ENCODE measurements at regions not wholly inside any gene's neighbourhood (a gene's known extent, or its start where the extent isn't known, plus 50 kb on each side); places are given as distances from the start of the nearest gene placed in this dataset.
A peak's percentile ranks its signal among the peaks of the same experiment; 100 is the strongest.

- no peak overlapping the region for H3K4me3 Mint-ChIP-seq
- peaks cover 11% of the 10 kb centered on the region for H3K4me1 Mint-ChIP-seq
- intact Hi-C loops (cut with micrococcal nuclease), result loop anchor here (1.0 to 10.0 kb wide), 3 partner anchors 184 to 242 kb away; no protein-coding TSS in a partner anchor
- ChIA-PET CTCF (interaction anchor here (1.4 to 7.0 kb wide), 2 partner anchors 237 to 242 kb away, joined by 4 to 89 read pairs; no protein-coding TSS in a partner anchor), POLR2A (interaction anchor here (1.2 kb wide), 1 partner anchor 186 kb away, joined by 3 read pairs; the partner anchor contains the start of gene TNRC6C)
- TF ChIP-seq CTCF (IDR thresholded peaks at IDR 0.05), result no peak
- no peak overlapping the region for H3K27ac Mint-ChIP-seq
- ATAC-seq (ENCODE audit: low read depth), result peak; percentile 95
- peaks cover 12% of the 10 kb centered on the region for H3K27me3 Mint-ChIP-seq
- no peaks in the 10 kb centered on the region for H3K9me3 Mint-ChIP-seq
- peak; percentile 50 for DNase-seq
- H3K36me3 Mint-ChIP-seq (ENCODE audit: low read depth), result no peaks in the 10 kb centered on the region
These were observed 186.0 kb upstream of the TNRC6C start for GRCh38 chr17:77772461-77772897.

GRCh38 chr17:77772899-77773358 lies 185.6 kb upstream of the TNRC6C start:
- POLR2A ChIA-PET, result interaction anchor here (1.2 to 1.5 kb wide), 2 partner anchors 185 to 186 kb away, joined by 3 read pairs; partner anchors contain the start of gene TNRC6C
- Mint-ChIP-seq H3K36me3 (ENCODE audit: low read depth) (no peaks in the 10 kb centered on the region), H3K4me1 (peaks cover 11% of the 10 kb centered on the region), H3K27ac (no peak overlapping the region), H3K4me3 (no peak overlapping the region), H3K9me3 (no peaks in the 10 kb centered on the region), H3K27me3 (peaks cover 11% of the 10 kb centered on the region)
- DNase-seq (no peak), ATAC-seq (ENCODE audit: low read depth) (no peak)
- TF ChIP-seq CTCF (IDR thresholded peaks at IDR 0.05), result no peak
- intact Hi-C loops (cut with micrococcal nuclease), result loop anchor here (1.0 to 10.0 kb wide), 3 partner anchors 184 to 241 kb away; no protein-coding TSS in a partner anchor
- CTCF ChIA-PET, result interaction anchor here (1.4 to 7.0 kb wide), 3 partner anchors 237 to 246 kb away, joined by 4 to 89 read pairs (median 5); no protein-coding TSS in a partner anchor

- ATAC-seq (ENCODE audit: low read depth), result no peak
- no peak for TF ChIP-seq CTCF (IDR thresholded peaks at IDR 0.05)
- intact Hi-C loops (cut with micrococcal nuclease), result loop anchor here (10.0 kb wide), 1 partner anchor 229 kb away; no protein-coding TSS in a partner anchor
- no peak overlapping the region for H3K27ac Mint-ChIP-seq
- DNase-seq, result no peak
- no peak overlapping the region for H3K4me3 Mint-ChIP-seq
- no peaks in the 10 kb centered on the region for H3K9me3 Mint-ChIP-seq
- POLR2A ChIA-PET, result interaction anchor here (1.5 kb wide), 1 partner anchor 183 kb away, joined by 3 read pairs; no protein-coding TSS in a partner anchor
- peaks cover 19% of the 10 kb centered on the region for H3K27me3 Mint-ChIP-seq
- no peaks in the 10 kb centered on the region for H3K36me3 Mint-ChIP-seq (ENCODE audit: low read depth)
- H3K4me1 Mint-ChIP-seq, result peaks cover 11% of the 10 kb centered on the region
- CTCF ChIA-PET, result interaction anchor here (1.1 to 7.0 kb wide), 3 partner anchors 232 to 245 kb away, joined by 3 to 89 read pairs (median 5); no protein-coding TSS in a partner anchor
These were observed 184.3 kb upstream of the TNRC6C start for GRCh38 chr17:77774182-77774581.

GRCh38 chr17:77778636-77779489 lies 179.6 kb upstream of the TNRC6C start:
- Mint-ChIP-seq H3K4me3 (no peak overlapping the region), H3K27me3 (peaks cover 21% of the 10 kb centered on the region), H3K9me3 (no peaks in the 10 kb centered on the region), H3K27ac (no peak overlapping the region), H3K4me1 (no peaks in the 10 kb centered on the region), H3K36me3 (ENCODE audit: low read depth) (no peaks in the 10 kb centered on the region)
- ChIA-PET POLR2A (no interaction called here), CTCF (no interaction called here)
- no peak for DNase-seq
- intact Hi-C loops (cut with micrococcal nuclease), result loop anchor here (10.0 kb wide), 1 partner anchor 234 kb away; no protein-coding TSS in a partner anchor
- TF ChIP-seq CTCF (IDR thresholded peaks at IDR 0.05), result no peak
- ATAC-seq (ENCODE audit: low read depth), result no peak

All from activated B cell treated with CpG ODN at 0.5 μM for 24 hours (primary cell).